Activated naive CD8-positive, alpha-beta T cell treated with anti-CD3 and anti-CD28 coated beads for 36 hours (primary cell): ENCODE measurements at regions not wholly inside any gene's neighbourhood (a gene's known extent, or its start where the extent isn't known, plus 50 kb on each side); places are given as distances from the start of the nearest gene placed in this dataset.

Source experiments
- DNase-seq: peaks from one replicate; pipeline ENCODE4 v3.0.0; 2021
- H3K27ac Mint-ChIP-seq: one replicate; pipeline ENCODE4 v1.8.0; 2022; ENCODE audit warnings: mild to moderate bottlenecking, moderate library complexity, mixed read lengths
- H3K27me3 Mint-ChIP-seq: one replicate; pipeline ENCODE4 v1.8.0; 2022; ENCODE audit warnings: mild to moderate bottlenecking, mixed read lengths
- H3K36me3 Mint-ChIP-seq: one replicate; pipeline ENCODE4 v1.8.0; 2021; ENCODE audit warnings: mild to moderate bottlenecking, mixed read lengths
- H3K4me1 Mint-ChIP-seq: one replicate; pipeline ENCODE4 v1.8.0; 2021; ENCODE audit warnings: mixed read lengths
- H3K4me3 Mint-ChIP-seq: one replicate; pipeline ENCODE4 v1.8.0; 2022; ENCODE audit warnings: mild to moderate bottlenecking, moderate library complexity, mixed read lengths
- H3K9me3 Mint-ChIP-seq: one replicate; pipeline ENCODE4 v1.8.0; 2022; ENCODE audit warnings: mixed read lengths

DNA sequence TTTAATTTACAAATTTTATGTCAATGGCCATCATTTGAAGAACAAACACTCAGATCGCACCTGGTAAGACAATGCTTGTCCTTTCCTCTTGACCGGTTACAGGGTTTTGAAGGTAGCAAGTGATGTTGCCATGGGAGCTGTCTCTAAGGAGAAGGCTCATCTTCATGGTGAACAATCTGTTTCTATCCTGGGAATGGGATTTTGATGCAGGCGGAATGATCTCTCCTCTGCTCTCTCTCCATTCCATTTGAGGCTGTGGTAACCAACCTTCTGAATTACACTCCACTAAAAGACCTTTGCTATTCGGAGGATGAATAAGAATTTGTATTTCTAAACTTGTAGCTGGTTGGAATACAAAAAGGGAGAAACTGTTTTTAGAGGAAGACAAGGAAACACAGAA, 57.9 kb upstream of the SLC5A9 start:
- no peaks in the 10 kb centered on the region for H3K36me3 Mint-ChIP-seq
- no peak overlapping the region for H3K4me3 Mint-ChIP-seq
- no peak overlapping the region for H3K27ac Mint-ChIP-seq
- no peaks in the 10 kb centered on the region for H3K4me1 Mint-ChIP-seq
- peaks cover 3% of the 10 kb centered on the region for H3K9me3 Mint-ChIP-seq
- DNase-seq, result no peak
- H3K27me3 Mint-ChIP-seq, result peaks cover 21% of the 10 kb centered on the region

GRCh38 chr1:48160486-48161132, 61.9 kb upstream of the SLC5A9 start:
- Mint-ChIP-seq H3K9me3 (no peaks in the 10 kb centered on the region), H3K4me1 (no peaks in the 10 kb centered on the region), H3K36me3 (no peaks in the 10 kb centered on the region), H3K27ac (no peak overlapping the region), H3K4me3 (no peak overlapping the region), H3K27me3 (peaks cover 16% of the 10 kb centered on the region)
- no peak for DNase-seq

DNA sequence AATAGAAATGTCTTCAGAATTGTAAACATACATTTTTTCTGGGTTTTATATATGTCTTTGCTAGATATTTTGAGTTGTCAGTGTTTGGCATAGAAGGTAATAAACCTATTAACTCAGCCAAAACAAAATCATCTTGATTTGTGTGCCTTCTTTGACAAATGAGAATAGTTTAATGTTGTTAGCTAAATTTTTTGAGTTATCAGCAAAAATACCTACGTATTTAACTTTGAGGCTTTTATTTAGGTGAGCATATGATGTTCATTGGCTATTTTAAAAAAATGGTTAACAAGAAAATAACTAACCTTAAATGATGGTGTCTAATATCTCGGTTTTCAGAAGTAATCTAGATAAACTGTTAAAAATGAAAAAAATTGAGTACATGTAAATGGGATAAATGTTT, 83.2 kb upstream of the SLC5A9 start:
- no peak for DNase-seq
- Mint-ChIP-seq H3K4me3 (no peak overlapping the region), H3K27me3 (peaks cover 49% of the 10 kb centered on the region), H3K36me3 (no peaks in the 10 kb centered on the region), H3K4me1 (no peaks in the 10 kb centered on the region), H3K9me3 (peaks cover 1% of the 10 kb centered on the region), H3K27ac (no peak overlapping the region)

- Mint-ChIP-seq H3K9me3 (no peaks in the 10 kb centered on the region), H3K4me1 (no peaks in the 10 kb centered on the region), H3K27me3 (peaks cover 39% of the 10 kb centered on the region), H3K27ac (no peak overlapping the region), H3K36me3 (no peaks in the 10 kb centered on the region), H3K4me3 (no peak overlapping the region)
- DNase-seq, result no peak
Observed at GRCh38 chr1:48127735-48128685, 94.5 kb upstream of the SLC5A9 start.

DNA sequence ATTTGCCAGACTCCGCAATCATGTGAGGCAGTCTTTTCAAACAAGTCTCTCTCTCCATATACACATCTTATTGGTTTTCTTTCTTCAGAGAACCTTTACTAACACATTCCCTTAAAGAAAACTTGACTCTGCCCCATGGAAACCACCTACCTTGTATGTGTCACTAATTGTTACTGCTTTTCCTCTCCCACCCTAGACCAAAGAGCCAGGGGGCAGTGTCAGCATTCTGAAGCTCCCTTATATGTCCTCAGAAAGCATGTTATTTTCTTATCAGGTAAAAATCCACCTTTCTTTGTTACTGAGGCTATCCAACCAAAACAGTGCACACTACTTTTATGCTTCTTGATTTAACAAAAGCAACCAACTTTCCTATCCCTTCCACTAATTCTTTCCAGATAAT, 98.9 kb upstream of the SLC5A9 start:
- DNase-seq, result no peak
- Mint-ChIP-seq H3K27ac (no peak overlapping the region), H3K27me3 (peaks cover 47% of the 10 kb centered on the region), H3K4me3 (no peak overlapping the region), H3K4me1 (no peaks in the 10 kb centered on the region), H3K9me3 (no peaks in the 10 kb centered on the region), H3K36me3 (no peaks in the 10 kb centered on the region)

- Mint-ChIP-seq H3K27ac (no peak overlapping the region), H3K36me3 (no peaks in the 10 kb centered on the region), H3K4me1 (no peaks in the 10 kb centered on the region), H3K27me3 (peaks cover 47% of the 10 kb centered on the region), H3K9me3 (peaks cover 7% of the 10 kb centered on the region), H3K4me3 (no peak overlapping the region)
- DNase-seq, result no peak
Observed at GRCh38 chr1:48121955-48122354, 100.6 kb upstream of the SLC5A9 start.

GRCh38 chr1:48120621-48121020, 101.9 kb upstream of the SLC5A9 start:
- Mint-ChIP-seq H3K27me3 (peaks cover 41% of the 10 kb centered on the region), H3K4me1 (no peaks in the 10 kb centered on the region), H3K27ac (no peak overlapping the region), H3K4me3 (no peak overlapping the region), H3K9me3 (peaks cover 8% of the 10 kb centered on the region), H3K36me3 (no peaks in the 10 kb centered on the region)
- DNase-seq, result no peak

GRCh38 chr1:48115835-48116234, 106.7 kb upstream of the SLC5A9 start:
- no peak for DNase-seq
- H3K36me3 Mint-ChIP-seq, result no peaks in the 10 kb centered on the region
- peaks cover 8% of the 10 kb centered on the region for H3K9me3 Mint-ChIP-seq
- no peaks in the 10 kb centered on the region for H3K4me1 Mint-ChIP-seq
- no peak overlapping the region for H3K4me3 Mint-ChIP-seq
- H3K27me3 Mint-ChIP-seq, result peaks cover 29% of the 10 kb centered on the region
- no peak overlapping the region for H3K27ac Mint-ChIP-seq

DNA sequence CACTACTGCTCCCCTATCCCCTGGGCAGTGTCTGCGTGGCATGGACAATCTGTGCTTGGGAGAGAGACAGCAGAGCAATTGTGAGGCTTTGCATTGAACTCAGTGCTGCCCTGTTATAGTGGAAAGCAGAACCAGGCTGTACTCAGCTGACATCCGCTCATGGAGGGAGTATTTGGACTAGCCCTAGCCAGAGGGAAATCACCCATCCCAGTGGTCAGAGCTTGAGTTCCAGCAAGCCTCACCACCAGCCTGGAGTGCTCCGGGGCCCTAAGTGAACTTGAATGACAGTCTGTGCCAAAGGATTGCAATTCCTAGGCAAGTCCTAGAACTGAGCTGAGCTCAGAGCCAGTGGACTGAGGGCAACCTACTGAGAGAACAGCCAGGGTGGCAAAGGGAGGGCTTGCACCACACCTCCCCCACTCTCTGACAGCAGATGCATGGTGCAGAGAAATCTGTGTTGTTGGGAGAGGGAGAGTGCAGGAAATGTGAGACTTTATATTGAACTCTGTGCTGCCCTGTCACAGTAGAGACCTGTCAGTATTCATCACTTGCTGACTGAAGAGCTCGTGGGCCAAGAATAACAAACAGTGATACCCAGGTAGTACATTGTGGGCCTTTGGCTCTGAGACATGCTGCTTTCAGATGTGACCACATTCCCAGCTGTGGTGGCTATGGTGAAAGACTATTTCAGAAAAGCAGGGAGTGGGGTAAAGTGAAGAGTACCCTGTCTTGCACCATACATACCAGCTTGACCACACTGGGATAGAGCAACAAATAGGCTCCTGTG, 107.7 kb upstream of the SLC5A9 start:
- Mint-ChIP-seq H3K9me3 (peaks cover 8% of the 10 kb centered on the region), H3K36me3 (no peaks in the 10 kb centered on the region), H3K27me3 (peaks cover 23% of the 10 kb centered on the region), H3K27ac (no peak overlapping the region), H3K4me3 (no peak overlapping the region), H3K4me1 (no peaks in the 10 kb centered on the region)
- no peak for DNase-seq

DNA sequence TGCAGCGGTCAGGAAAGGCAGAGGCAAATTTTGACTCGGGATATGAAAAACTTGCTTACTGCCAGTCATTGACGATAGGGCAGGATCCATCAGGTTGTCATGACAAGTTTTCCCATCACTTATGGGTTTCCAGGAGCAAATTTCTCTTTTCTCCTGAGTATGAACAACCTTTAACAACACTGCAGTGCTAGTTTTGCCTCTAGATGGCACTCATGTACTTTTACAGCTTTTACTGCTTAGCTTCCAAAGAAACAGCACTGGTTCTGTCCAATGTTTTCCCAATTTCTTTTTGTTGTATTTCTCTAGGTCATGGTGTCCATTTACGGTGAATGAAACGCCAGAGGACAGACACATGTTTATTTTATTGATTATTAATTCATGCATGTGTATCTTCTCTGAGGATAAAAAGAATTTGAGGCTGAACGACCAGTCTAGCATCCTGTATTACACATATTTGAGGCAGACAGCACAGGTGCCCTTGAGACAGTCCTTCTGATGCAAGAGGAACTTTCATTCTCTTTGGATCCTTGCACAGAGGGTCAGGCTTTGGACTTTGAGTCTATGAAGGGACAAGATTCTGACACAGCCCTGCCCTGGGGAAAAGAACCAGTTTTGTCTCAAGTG, 112.3 kb upstream of the TRABD2B start:
- peaks cover 24% of the 10 kb centered on the region for H3K27me3 Mint-ChIP-seq
- no peak for DNase-seq

DNA sequence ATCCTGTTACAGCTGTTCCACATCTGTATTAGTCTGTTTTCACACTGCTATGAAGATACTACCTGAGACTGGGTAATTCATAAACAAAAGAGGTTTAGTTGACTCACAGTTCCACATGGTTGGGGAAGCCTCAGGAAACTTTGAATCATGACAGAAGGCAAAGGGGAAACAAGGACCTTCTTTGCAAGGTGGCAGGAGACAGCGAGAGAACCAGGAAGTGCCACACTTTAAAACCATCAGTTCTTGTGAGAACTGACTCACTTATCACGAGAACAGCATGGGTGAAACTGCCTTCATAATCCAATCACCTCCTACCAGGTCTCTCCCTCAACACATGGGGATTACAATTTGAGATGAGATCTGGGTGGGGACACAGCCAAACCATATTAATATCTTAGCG, 110.3 kb upstream of the TRABD2B start:
- peaks cover 9% of the 10 kb centered on the region for H3K27me3 Mint-ChIP-seq
- DNase-seq, result no peak
- peaks cover 4% of the 10 kb centered on the region for H3K4me1 Mint-ChIP-seq
- H3K36me3 Mint-ChIP-seq, result no peaks in the 10 kb centered on the region
- no peak overlapping the region for H3K27ac Mint-ChIP-seq
- H3K9me3 Mint-ChIP-seq, result no peaks in the 10 kb centered on the region
- H3K4me3 Mint-ChIP-seq, result no peak overlapping the region

More for the DNA sequence above, 112.3 kb upstream of the TRABD2B start:
- Mint-ChIP-seq H3K9me3 (no peaks in the 10 kb centered on the region), H3K36me3 (no peaks in the 10 kb centered on the region), H3K27ac (no peak overlapping the region), H3K4me1 (peaks cover 4% of the 10 kb centered on the region), H3K4me3 (no peak overlapping the region)

DNA sequence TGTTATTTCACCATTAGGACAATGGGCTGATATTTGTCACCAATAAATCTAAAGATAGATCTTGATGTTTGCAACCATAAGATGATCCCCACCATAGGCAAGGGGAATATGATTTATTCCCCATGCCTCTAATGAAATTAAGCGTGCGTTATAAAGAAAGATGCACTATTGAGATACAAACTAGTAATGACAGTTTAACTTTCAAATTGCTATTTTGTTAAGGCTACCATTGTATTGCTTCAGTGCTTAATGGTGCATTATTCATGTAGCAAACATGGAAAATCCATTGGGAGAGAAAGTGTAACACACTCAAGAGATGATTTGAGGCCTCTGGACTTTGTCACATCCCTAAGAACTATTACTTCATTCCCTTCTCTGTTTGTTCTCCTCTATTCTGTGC, 108.9 kb upstream of the TRABD2B start:
- Mint-ChIP-seq H3K27me3 (peaks cover 5% of the 10 kb centered on the region), H3K27ac (no peak overlapping the region), H3K36me3 (no peaks in the 10 kb centered on the region), H3K4me3 (no peak overlapping the region), H3K4me1 (peaks cover 4% of the 10 kb centered on the region), H3K9me3 (no peaks in the 10 kb centered on the region)
- DNase-seq, result no peak

DNA sequence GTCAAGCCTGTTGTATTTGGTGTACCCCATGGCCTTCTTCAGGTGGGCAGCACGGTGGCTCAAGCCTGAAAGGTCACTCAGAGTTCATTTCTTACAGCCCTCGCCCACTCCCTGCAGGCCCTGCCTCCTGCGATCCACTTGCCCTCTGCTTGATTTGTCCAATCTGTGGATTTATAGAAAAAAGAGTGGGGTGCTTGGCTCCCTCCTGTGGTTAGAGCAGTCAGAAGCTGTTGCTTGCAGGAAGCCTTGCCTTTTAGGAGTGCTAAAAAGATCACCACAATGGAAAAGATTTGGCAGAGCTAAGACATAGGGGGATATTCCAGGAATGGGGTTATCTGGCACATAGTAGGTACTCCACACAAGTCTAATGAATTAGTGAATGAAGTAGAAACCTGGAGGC, 108.0 kb upstream of the TRABD2B start:
- Mint-ChIP-seq H3K4me1 (peaks cover 4% of the 10 kb centered on the region), H3K27ac (no peak overlapping the region), H3K36me3 (no peaks in the 10 kb centered on the region), H3K4me3 (no peak overlapping the region), H3K9me3 (no peaks in the 10 kb centered on the region), H3K27me3 (peaks cover 10% of the 10 kb centered on the region)
- no peak for DNase-seq

GRCh38 chr1:48103495-48103894, 106.3 kb upstream of the TRABD2B start:
- Mint-ChIP-seq H3K4me3 (no peak overlapping the region), H3K27me3 (peaks cover 17% of the 10 kb centered on the region), H3K36me3 (no peaks in the 10 kb centered on the region), H3K9me3 (no peaks in the 10 kb centered on the region), H3K4me1 (peaks cover 4% of the 10 kb centered on the region), H3K27ac (no peak overlapping the region)
- DNase-seq, result no peak

- peaks cover 4% of the 10 kb centered on the region for H3K4me1 Mint-ChIP-seq
Observed at GRCh38 chr1:48102766-48103165, 105.6 kb upstream of the TRABD2B start.

More at GRCh38 chr1:48102766-48103165, 105.6 kb upstream of the TRABD2B start:
- peaks cover 19% of the 10 kb centered on the region for H3K27me3 Mint-ChIP-seq
- no peaks in the 10 kb centered on the region for H3K9me3 Mint-ChIP-seq
- no peak overlapping the region for H3K4me3 Mint-ChIP-seq
- no peaks in the 10 kb centered on the region for H3K36me3 Mint-ChIP-seq
- DNase-seq, result no peak
- H3K27ac Mint-ChIP-seq, result no peak overlapping the region
